WTC11 (cell line): ENCODE measurements at regions not wholly inside any gene's neighbourhood (a gene's known extent, or its start where the extent isn't known, plus 50 kb on each side); places are given as distances from the start of the nearest gene placed in this dataset.

Experiments used
- ATF3 ChIP-seq: sonication (generic); formaldehyde crosslinking; conservative IDR thresholded peaks from 2 replicates; pipeline ENCODE4 v1.8.1; 2022; ENCODE audit warnings: mild to moderate bottlenecking, missing genetic modification reagents
- CREB1 ChIP-seq: sonication (generic); formaldehyde crosslinking; IDR thresholded peaks from 2 replicates; pipeline ENCODE4 v1.8.0; 2023; ENCODE audit warnings: mild to moderate bottlenecking, missing genetic modification reagents
- CTCF ChIP-seq: fragments of 200-600 bp; IDR thresholded peaks from 2 replicates; pipeline ENCODE4 v1.8.0; 2022; ENCODE audit warnings: antibody characterized with exemption
- FOXJ3 ChIP-seq: sonication (generic); formaldehyde crosslinking; IDR thresholded peaks from 2 replicates; pipeline ENCODE4 v1.9.0; 2021; ENCODE audit warnings: missing genetic modification reagents, mild to moderate bottlenecking, borderline replicate concordance
- GABPB1 ChIP-seq: sonication (generic); formaldehyde crosslinking; IDR thresholded peaks from 2 replicates; pipeline ENCODE4 v1.8.1; 2023; ENCODE audit warnings: mild to moderate bottlenecking, missing genetic modification reagents
- JUN ChIP-seq: sonication (generic); formaldehyde crosslinking; IDR thresholded peaks from 2 replicates; pipeline ENCODE4 v1.8.0; 2023; ENCODE audit warnings: mild to moderate bottlenecking, missing genetic modification reagents
- MAX ChIP-seq: sonication (generic); formaldehyde crosslinking; IDR thresholded peaks from 2 replicates; pipeline ENCODE4 v1.8.0; 2022; ENCODE audit warnings: mild to moderate bottlenecking, missing genetic modification reagents
- TEAD4 ChIP-seq: sonication (generic); formaldehyde crosslinking; IDR thresholded peaks from 2 replicates; pipeline ENCODE4 v1.8.0; 2022; ENCODE audit warnings: mild to moderate bottlenecking, missing genetic modification reagents
- USF1 ChIP-seq: sonication (generic); formaldehyde crosslinking; IDR thresholded peaks from 2 replicates; pipeline ENCODE4 v1.8.0; 2022; ENCODE audit warnings: mild to moderate bottlenecking, missing genetic modification reagents

GRCh38 chr3:103730744-103731143 lies 1295.9 kb downstream of the ZPLD1 start:
- TF ChIP-seq CTCF (no peak), FOXJ3 (no peak), TEAD4 (CRISPR knock-in tag) (no peak), CREB1 (CRISPR knock-in tag) (no peak), USF1 (CRISPR knock-in tag) (no peak), GABPB1 (CRISPR knock-in tag) (no peak), JUN (CRISPR knock-in tag) (no peak), MAX (CRISPR knock-in tag) (no peak), ATF3 (CRISPR knock-in tag) (no peak)
